OCI-LY1 (cell line): ENCODE measurements at regions not wholly inside any gene's neighbourhood (a gene's known extent, or its start where the extent isn't known, plus 50 kb on each side); places are given as distances from the start of the nearest gene placed in this dataset.

Experiments used
- CTCF ChIP-seq: fragments of 200-600 bp; sonication (generic), shearing (Covaris generic); IDR thresholded peaks from 2 replicates; pipeline ENCODE4 v1.5.1; 2017; ENCODE audit warnings: mild to moderate bottlenecking, antibody characterized with exemption, low read length, moderate library complexity, mixed read lengths
- EZH2 ChIP-seq: fragments of 200-600 bp; sonication (generic), shearing (Covaris generic); IDR thresholded peaks from 2 replicates; pipeline ENCODE4 v1.8.0; 2017; ENCODE audit warnings: borderline replicate concordance, mixed run types, mild to moderate bottlenecking, antibody characterized with exemption, low read length, moderate library complexity, mixed read lengths

- TF ChIP-seq CTCF = no peak
- no peak for TF ChIP-seq EZH2
Measured at GRCh38 chr5:152107220-152107619, 182.6 kb upstream of the GLRA1 start.
